HepG2 (cell line): ENCODE measurements at regions not wholly inside any gene's neighbourhood (a gene's known extent, or its start where the extent isn't known, plus 50 kb on each side); places are given as distances from the start of the nearest gene placed in this dataset.

ENCODE experiments used
- CBX2 ChIP-seq, 2 experiments: fragments of 200-600 bp in 1 of 2; sonication (generic); formaldehyde crosslinking in 1 of 2; IDR thresholded peaks; 2 replicates each; pipeline versions ENCODE4 v1.7.0 to v1.8.1; 2018 to 2022; ENCODE audit warnings: low read depth in 2 of 2, low read length in 1 of 2, mild to moderate bottlenecking in 1 of 2, missing genetic modification reagents in 1 of 2
- CEBPG ChIP-seq: IDR thresholded peaks from 2 replicates; pipeline ENCODE4 v1.6.1; 2016
- HCFC1 ChIP-seq: fragments of 150-350 bp; IDR thresholded peaks from 2 replicates; pipeline ENCODE4 v1.6.1; 2014; ENCODE audit warnings: low read depth, low read length
- IKZF4 ChIP-seq: sonication (generic); formaldehyde crosslinking; IDR thresholded peaks from 2 replicates; pipeline ENCODE4 v1.5.1; 2020; ENCODE audit warnings: borderline replicate concordance, mild to moderate bottlenecking, low read depth, missing genetic modification reagents; ENCODE audit errors: not compliant biosample characterization
- SAFB2 ChIP-seq: sonication (generic); formaldehyde crosslinking; IDR thresholded peaks from 2 replicates; pipeline ENCODE4 v1.5.1; 2020; ENCODE audit warnings: missing genetic modification reagents, low read depth, mild to moderate bottlenecking, borderline replicate concordance
- SALL1 ChIP-seq: sonication (generic); formaldehyde crosslinking; IDR thresholded peaks from 2 replicates; pipeline ENCODE4 v1.8.0; 2022; ENCODE audit warnings: mild to moderate bottlenecking, missing genetic modification reagents
- SP1 ChIP-seq, 2 experiments: fragments of 450-650 bp in 1 of 2; sonication (generic) in 1 of 2; formaldehyde crosslinking in 1 of 2; IDR thresholded peaks; 2 replicates each; pipeline versions ENCODE4 v1.4.0 to v1.6.1; 2016 to 2020; ENCODE audit warnings: missing genetic modification reagents in 1 of 2
- TBX3 ChIP-seq: fragments of 450-650 bp; IDR thresholded peaks from 2 replicates; pipeline ENCODE4 v1.6.1; 2017; ENCODE audit warnings: antibody characterized with exemption, mild to moderate bottlenecking, inconsistent platforms, borderline replicate concordance
- ZBTB42 ChIP-seq: sonication (generic); formaldehyde crosslinking; IDR thresholded peaks from 2 replicates; pipeline ENCODE4 v1.5.0; 2020; ENCODE audit warnings: mild to moderate bottlenecking, missing genetic modification reagents
- ZFAT ChIP-seq: sonication (generic); formaldehyde crosslinking; conservative IDR thresholded peaks from 2 replicates; pipeline ENCODE4 v1.8.1; 2023; ENCODE audit warnings: missing genetic modification reagents, inconsistent platforms
- ZFP37 ChIP-seq: sonication (generic); formaldehyde crosslinking; IDR thresholded peaks from 2 replicates; pipeline ENCODE4 v1.4.0; 2020; ENCODE audit warnings: missing genetic modification reagents, borderline replicate concordance
- ZNF569 ChIP-seq: sonication (generic); formaldehyde crosslinking; IDR thresholded peaks from 2 replicates; pipeline ENCODE4 v1.5.0; 2020; ENCODE audit warnings: mild to moderate bottlenecking, missing genetic modification reagents, moderate library complexity, borderline replicate concordance
- ZNF773 ChIP-seq: sonication (generic); formaldehyde crosslinking; IDR thresholded peaks from 2 replicates; pipeline ENCODE4 v1.4.0; 2020; ENCODE audit warnings: missing genetic modification reagents, borderline replicate concordance
- TF ChIP-seq, protein P1 (sequence below): IDR thresholded peaks from 2 replicates; pipeline ENCODE4 v1.6.1; 2016; ENCODE audit warnings: missing biosample characterization, missing genetic modification reagents, low read depth
- TF ChIP-seq, protein P2 (sequence below): sonication (generic); formaldehyde crosslinking; IDR thresholded peaks from 2 replicates; pipeline ENCODE4 v1.4.0; 2020; ENCODE audit warnings: missing genetic modification reagents, borderline replicate concordance

DNA sequence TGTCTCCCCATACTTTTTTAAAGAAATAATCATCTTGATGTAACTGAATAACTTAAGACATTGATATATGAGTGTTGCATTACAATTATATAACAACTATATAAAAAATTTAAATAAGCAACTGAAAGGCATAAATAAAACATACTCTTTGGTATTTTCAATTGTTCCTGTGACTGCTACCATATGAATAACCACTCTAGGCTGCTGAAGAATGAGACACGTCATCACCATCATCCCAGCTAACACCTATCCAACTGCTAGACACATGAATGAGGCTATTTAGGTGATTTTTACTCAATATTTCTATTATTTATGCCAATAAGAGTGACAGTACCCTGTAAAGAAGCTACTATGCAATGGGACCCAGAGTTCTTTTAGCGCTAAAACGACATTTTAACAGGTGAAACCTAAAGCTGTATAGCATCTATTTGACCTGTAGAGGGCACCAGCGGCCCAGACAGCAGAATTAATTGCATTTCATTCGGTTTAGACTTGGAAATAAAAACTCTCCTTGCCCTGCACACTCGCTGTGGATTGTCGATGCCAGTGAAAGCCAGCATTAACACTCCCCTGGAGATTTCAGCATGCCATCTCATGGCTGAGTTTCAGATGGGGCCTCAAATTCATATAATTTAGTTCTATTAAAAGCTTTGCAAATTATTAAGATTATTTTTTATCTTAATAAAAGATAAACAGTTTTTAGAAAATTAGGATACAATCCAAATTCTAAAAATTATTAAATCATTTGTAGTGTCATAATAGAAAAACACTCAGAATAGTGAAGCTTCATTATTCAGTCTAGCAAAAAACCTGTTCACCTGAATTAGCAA lies 89.4 kb upstream of the MAP2 start (continued):
- TF ChIP-seq ZNF569 (no peak), IKZF4 (CRISPR knock-in tag) (no peak), TBX3 (no peak), CEBPG (CRISPR knock-in tag) (no peak), HCFC1 (no peak), ZFAT (CRISPR knock-in tag) (no peak), SP1 (IDR thresholded peaks at IDR 0.05) (no peak), SP1 (CRISPR knock-in tag; IDR thresholded peaks at IDR 0.05) (no peak), SALL1 (CRISPR knock-in tag) (no peak), ZBTB42 (no peak), SAFB2 (CRISPR knock-in tag) (no peak), ZNF773 (no peak), ZFP37 (CRISPR knock-in tag) (no peak), CBX2 (IDR thresholded peaks at IDR 0.05; ENCODE audit: low read depth, low read length) (no peak), CBX2 (CRISPR knock-in tag; IDR thresholded peaks at IDR 0.05; ENCODE audit: low read depth) (no peak)
- TF ChIP-seq, protein P1, sequence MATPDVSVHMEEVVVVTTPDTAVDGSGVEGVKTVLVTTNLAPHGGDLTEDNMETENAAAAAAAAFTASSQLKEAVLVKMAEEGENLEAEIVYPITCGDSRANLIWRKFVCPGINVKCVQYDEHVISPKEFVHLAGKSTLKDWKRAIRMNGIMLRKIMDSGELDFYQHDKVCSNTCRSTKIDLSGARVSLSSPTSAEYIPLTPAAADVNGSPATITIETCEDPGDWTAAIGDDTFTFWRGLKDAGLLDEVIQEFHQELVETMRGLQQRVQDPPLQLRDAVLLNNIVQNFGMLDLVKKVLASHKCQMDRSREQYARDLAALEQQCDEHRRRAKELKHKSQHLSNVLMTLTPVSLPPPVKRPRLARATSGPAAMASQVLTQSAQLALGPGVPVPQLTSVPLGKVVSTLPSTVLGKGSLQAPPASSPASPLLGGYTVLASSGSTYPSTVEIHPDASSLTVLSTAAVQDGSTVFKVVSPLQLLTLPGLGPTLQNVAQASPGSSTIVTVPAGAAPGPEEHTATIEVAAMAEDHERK: no peak
- TF ChIP-seq, protein P2, sequence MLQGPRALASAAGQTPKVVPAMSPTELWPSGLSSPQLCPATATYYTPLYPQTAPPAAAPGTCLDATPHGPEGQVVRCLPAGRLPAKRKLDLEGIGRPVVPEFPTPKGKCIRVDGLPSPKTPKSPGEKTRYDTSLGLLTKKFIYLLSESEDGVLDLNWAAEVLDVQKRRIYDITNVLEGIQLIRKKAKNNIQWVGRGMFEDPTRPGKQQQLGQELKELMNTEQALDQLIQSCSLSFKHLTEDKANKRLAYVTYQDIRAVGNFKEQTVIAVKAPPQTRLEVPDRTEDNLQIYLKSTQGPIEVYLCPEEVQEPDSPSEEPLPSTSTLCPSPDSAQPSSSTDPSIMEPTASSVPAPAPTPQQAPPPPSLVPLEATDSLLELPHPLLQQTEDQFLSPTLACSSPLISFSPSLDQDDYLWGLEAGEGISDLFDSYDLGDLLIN (CRISPR knock-in tag): no peak
